Fibroblast of skin of right quadriceps (primary cell): ENCODE measurements at regions not wholly inside any gene's neighbourhood (a gene's known extent, or its start where the extent isn't known, plus 50 kb on each side); places are given as distances from the start of the nearest gene placed in this dataset.
A peak's percentile ranks its signal among the peaks of the same experiment; 100 is the strongest.
"Not testable (repeated sequence)": the region's sequence is repeated elsewhere in the genome, so short reads cannot be mapped to it uniquely, and the experiment has no call there.

Source experiments
- DNase-seq: peaks from one replicate; pipeline ENCODE4 v3.0.0-alpha.2; 2013

- no peak for DNase-seq
These were observed 114.0 kb downstream of the FHIP1A start for GRCh38 chr4:151522866-151523519.

- DNase-seq, result no peak
These were observed 115.6 kb downstream of the FHIP1A start for GRCh38 chr4:151524610-151525009.

- not testable (repeated sequence) for DNase-seq
These were observed 117.5 kb downstream of the FHIP1A start for GRCh38 chr4:151526489-151526888.

GRCh38 chr4:151527699-151528098 lies 118.7 kb downstream of the FHIP1A start:
- DNase-seq, result no peak

GRCh38 chr4:151529187-151529586 lies 120.2 kb downstream of the FHIP1A start:
- no peak for DNase-seq

- DNase-seq, result no peak
These were observed 121.3 kb downstream of the FHIP1A start for GRCh38 chr4:151530230-151530629.

GRCh38 chr4:151530783-151531182 lies 121.8 kb downstream of the FHIP1A start:
- DNase-seq, result no peak

- no peak for DNase-seq
These were observed 123.2 kb downstream of the FHIP1A start for GRCh38 chr4:151532001-151532708.

GRCh38 chr4:151534195-151534594 lies 125.2 kb downstream of the FHIP1A start:
- no peak for DNase-seq

- DNase-seq, result no peak
These were observed 126.4 kb downstream of the FHIP1A start for GRCh38 chr4:151535366-151535765.

GRCh38 chr4:151537687-151538086 lies 128.7 kb downstream of the FHIP1A start:
- peak; percentile 35 for DNase-seq

- DNase-seq, result no peak
These were observed 130.0 kb downstream of the FHIP1A start for GRCh38 chr4:151538963-151539362.

GRCh38 chr4:151540728-151541388 lies 131.9 kb downstream of the FHIP1A start:
- peak; percentile 87 for DNase-seq

GRCh38 chr4:151541389-151542071 lies 132.6 kb downstream of the FHIP1A start:
- DNase-seq, result peak; percentile 76

GRCh38 chr4:151548708-151549107 lies 139.7 kb downstream of the FHIP1A start:
- DNase-seq, result no peak

GRCh38 chr4:151549378-151549777 lies 140.4 kb downstream of the FHIP1A start:
- DNase-seq, result not testable (repeated sequence)

- DNase-seq, result no peak
These were observed 144.9 kb downstream of the FHIP1A start for GRCh38 chr4:151553874-151554273.

GRCh38 chr4:151555151-151555945 lies 146.4 kb downstream of the FHIP1A start:
- DNase-seq, result no peak

GRCh38 chr4:151558496-151559113 lies 149.6 kb downstream of the FHIP1A start:
- DNase-seq, result no peak

- no peak for DNase-seq
These were observed 150.6 kb downstream of the FHIP1A start for GRCh38 chr4:151559595-151559994.

- DNase-seq, result peak; percentile 6
These were observed 152.7 kb downstream of the FHIP1A start for GRCh38 chr4:151561551-151562256.
